Breast epithelium (tissue), 3 donors: ENCODE measurements at regions not wholly inside any gene's neighbourhood (a gene's known extent, or its start where the extent isn't known, plus 50 kb on each side); places are given as distances from the start of the nearest gene placed in this dataset.

ENCODE experiments used
- CTCF ChIP-seq, 3 donors: fragments of 450-650 bp; IDR thresholded peaks; one replicate each; pipeline ENCODE4 v1.5.1; 2016 to 2017; ENCODE audit warnings: antibody characterized with exemption in 3 of 3, mild to moderate bottlenecking in 3 of 3, moderate library complexity in 3 of 3
- POLR2A ChIP-seq: fragments of 450-650 bp; IDR thresholded peaks from one replicate; pipeline ENCODE4 v1.6.1; 2016; ENCODE audit warnings: antibody characterized with exemption, mild to moderate bottlenecking, moderate library complexity

GRCh38 chr2:211132573-211132972 is 576.2 kb downstream of the CPS1 start:
- TF ChIP-seq CTCF (IDR thresholded peaks at IDR 0.05) (no peak), POLR2A (no peak)
